Gastrocnemius medialis (tissue), 4 donors: ENCODE measurements at regions not wholly inside any gene's neighbourhood (a gene's known extent, or its start where the extent isn't known, plus 50 kb on each side); places are given as distances from the start of the nearest gene placed in this dataset.

Experiments used
- POLR2A ChIP-seq, 2 donors: fragments of 450-650 bp; IDR thresholded peaks; one replicate each; pipeline ENCODE4 v1.6.1; 2017; ENCODE audit warnings: antibody characterized with exemption in 2 of 2, mild to moderate bottlenecking in 2 of 2, moderate library complexity in 2 of 2
- TF ChIP-seq, protein P1 (sequence below), 5 experiments: fragments of 450-650 bp in 3 of 5; fragments of 200-600 bp in 2 of 5; sonication (generic) in 2 of 5; IDR thresholded peaks in 4 of 5; conservative IDR thresholded peaks in 1 of 5; 1 replicate in 4 of 5; 2 replicates in 1 of 5; pipeline ENCODE4 v1.5.1; 2016 to 2019; ENCODE audit warnings: antibody characterized with exemption in 5 of 5, mild to moderate bottlenecking in 3 of 5, moderate library complexity in 3 of 5

- TF ChIP-seq, protein P1, sequence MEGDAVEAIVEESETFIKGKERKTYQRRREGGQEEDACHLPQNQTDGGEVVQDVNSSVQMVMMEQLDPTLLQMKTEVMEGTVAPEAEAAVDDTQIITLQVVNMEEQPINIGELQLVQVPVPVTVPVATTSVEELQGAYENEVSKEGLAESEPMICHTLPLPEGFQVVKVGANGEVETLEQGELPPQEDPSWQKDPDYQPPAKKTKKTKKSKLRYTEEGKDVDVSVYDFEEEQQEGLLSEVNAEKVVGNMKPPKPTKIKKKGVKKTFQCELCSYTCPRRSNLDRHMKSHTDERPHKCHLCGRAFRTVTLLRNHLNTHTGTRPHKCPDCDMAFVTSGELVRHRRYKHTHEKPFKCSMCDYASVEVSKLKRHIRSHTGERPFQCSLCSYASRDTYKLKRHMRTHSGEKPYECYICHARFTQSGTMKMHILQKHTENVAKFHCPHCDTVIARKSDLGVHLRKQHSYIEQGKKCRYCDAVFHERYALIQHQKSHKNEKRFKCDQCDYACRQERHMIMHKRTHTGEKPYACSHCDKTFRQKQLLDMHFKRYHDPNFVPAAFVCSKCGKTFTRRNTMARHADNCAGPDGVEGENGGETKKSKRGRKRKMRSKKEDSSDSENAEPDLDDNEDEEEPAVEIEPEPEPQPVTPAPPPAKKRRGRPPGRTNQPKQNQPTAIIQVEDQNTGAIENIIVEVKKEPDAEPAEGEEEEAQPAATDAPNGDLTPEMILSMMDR (IDR thresholded peaks at IDR 0.05 in 4 of 5, conservative IDR thresholded peaks at IDR 0.05 in 1 of 5): no peak
- TF ChIP-seq POLR2A (IDR thresholded peaks at IDR 0.05): no peak
Observed at GRCh38 chr14:55976219-55976618, 142.0 kb upstream of the PELI2 start.
